ENCODE measurements at regions not wholly inside any gene's neighbourhood (a gene's known extent, or its start where the extent isn't known, plus 50 kb on each side); places are given as distances from the start of the nearest gene placed in this dataset.

DNA sequence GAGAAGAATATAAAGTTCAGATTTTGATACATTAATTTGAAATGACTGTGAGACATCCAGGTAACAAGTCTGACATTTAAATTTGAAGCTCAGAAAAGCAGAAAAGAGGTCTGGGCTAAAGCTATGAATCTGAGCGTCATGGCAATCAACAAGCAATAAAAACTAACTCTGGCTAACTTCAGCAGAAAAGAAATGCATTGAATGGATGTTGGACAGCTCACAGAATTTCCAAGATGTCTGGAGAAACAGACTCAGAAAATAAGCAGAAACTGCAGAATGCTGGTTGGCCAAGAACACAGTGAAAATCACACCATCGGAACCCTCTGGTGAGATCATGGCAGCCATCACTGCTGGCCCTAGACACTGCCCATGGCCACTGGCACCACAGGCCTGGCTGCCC is 366.6 kb downstream of the METTL4 start:
- no peak for DNase-seq (ENCODE audit: extremely low spot score)
- TF ChIP-seq SP1 (IDR thresholded peaks at IDR 0.05) (no peak), LEF1 (IDR thresholded peaks at IDR 0.05; ENCODE audit: borderline replicate concordance) (no peak), FOXA1 (IDR thresholded peaks at IDR 0.05) (no peak), ARNT (IDR thresholded peaks at IDR 0.05) (no peak), L3MBTL2 (conservative IDR thresholded peaks at IDR 0.05) (no peak), HDGF (IDR thresholded peaks at IDR 0.05; ENCODE audit: borderline replicate concordance) (no peak), FOXM1 (IDR thresholded peaks at IDR 0.05; ENCODE audit: borderline replicate concordance) (no peak), ZNF384 (IDR thresholded peaks at IDR 0.05) (no peak), BHLHE40 (IDR thresholded peaks at IDR 0.05; ENCODE audit: borderline replicate concordance) (no peak)
- POLR2A ChIA-PET: no interaction called here
- CTCF ChIA-PET: no interaction called here

DNA sequence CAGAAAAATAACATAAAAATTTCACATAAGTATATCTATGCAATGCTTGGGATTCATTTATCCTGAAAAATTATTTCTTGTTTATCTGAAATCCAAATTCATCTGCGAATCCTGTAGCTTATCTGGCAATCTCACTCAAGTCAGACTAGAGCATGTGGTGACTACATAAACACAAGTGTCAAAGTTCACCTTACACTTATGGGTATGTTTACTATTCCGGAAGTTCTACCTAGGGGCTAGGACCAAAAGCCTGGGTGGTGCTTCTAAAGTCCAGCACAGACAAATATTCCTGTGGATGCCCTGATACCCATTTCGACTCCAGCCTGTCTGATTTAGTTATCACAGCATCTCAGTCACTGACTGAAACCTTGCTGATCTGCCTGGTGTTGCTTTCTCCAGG is 364.0 kb downstream of the METTL4 start:
- no peak for TF ChIP-seq FOXK2 (IDR thresholded peaks at IDR 0.05)
- no peak for TF ChIP-seq SP1 (IDR thresholded peaks at IDR 0.05)
- TF ChIP-seq ARNT (IDR thresholded peaks at IDR 0.05): no peak
- no peak for TF ChIP-seq LEF1 (IDR thresholded peaks at IDR 0.05; ENCODE audit: borderline replicate concordance)
- no peak for TF ChIP-seq ZNF384 (IDR thresholded peaks at IDR 0.05)
- TF ChIP-seq TARDBP (IDR thresholded peaks at IDR 0.05): no peak
- CTCF ChIA-PET: no interaction called here
- DNase-seq (ENCODE audit: extremely low spot score): no peak
- POLR2A ChIA-PET: no interaction called here

DNA sequence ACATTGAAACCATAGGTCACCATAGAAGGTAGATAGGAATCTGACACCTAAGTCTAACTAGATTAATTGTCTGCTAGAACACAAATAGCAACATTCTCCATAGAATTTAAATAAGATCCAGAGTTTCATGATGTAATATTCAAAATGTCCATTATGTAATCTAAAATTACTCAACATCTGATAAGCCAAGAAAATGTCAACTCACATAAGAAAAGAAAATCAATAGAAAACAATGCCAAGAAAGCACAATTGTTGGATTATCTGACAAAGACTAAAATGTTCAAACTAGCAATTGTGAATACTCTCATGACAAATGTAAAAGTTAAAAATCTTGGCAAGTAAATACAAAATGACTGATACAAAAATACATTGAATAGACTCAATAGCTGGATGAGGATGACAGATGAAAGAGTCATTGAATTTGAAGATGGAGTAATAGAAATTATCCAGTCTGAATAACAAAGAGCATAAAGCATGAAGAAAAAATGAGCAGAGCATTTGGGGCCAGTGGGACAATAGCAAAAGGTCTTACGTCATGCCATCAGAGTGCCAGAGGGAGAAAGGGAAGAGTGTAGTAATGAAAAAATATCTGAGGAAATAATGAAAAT is 358.6 kb downstream of the METTL4 start:
- TF ChIP-seq, protein P1, sequence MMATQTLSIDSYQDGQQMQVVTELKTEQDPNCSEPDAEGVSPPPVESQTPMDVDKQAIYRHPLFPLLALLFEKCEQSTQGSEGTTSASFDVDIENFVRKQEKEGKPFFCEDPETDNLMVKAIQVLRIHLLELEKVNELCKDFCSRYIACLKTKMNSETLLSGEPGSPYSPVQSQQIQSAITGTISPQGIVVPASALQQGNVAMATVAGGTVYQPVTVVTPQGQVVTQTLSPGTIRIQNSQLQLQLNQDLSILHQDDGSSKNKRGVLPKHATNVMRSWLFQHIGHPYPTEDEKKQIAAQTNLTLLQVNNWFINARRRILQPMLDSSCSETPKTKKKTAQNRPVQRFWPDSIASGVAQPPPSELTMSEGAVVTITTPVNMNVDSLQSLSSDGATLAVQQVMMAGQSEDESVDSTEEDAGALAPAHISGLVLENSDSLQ (IDR thresholded peaks at IDR 0.05): no peak
- TF ChIP-seq FOXA1 (IDR thresholded peaks at IDR 0.05): no peak
- ChIA-PET POLR2A (no interaction called here), CTCF (no interaction called here)
- no peak for DNase-seq (ENCODE audit: extremely low spot score)

DNA sequence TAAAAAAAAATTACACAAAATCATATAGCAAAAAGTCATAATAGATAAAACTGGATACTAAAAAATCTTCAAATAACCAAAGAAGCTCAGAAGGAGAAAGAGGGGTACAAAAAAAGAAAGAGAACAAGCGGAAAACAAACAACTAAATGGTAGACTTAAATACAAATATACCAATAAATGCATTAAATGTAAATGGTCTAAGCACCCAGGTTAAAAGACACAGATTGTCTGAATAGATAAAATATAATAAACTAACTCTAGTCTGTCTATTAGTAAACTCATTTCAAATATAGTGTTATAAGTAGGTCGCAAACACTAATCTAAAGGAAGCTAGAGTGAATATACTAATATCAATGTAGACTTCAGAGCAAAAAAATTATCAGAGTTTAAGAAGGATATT is 357.4 kb downstream of the METTL4 start:
- ChIA-PET POLR2A (no interaction called here), CTCF (no interaction called here)
- TF ChIP-seq FOXK2 (IDR thresholded peaks at IDR 0.05): no peak
- TF ChIP-seq L3MBTL2 (conservative IDR thresholded peaks at IDR 0.05): no peak
- no peak for TF ChIP-seq ZNF384 (IDR thresholded peaks at IDR 0.05)
- TF ChIP-seq, protein P1 (IDR thresholded peaks at IDR 0.05): no peak
- no peak for TF ChIP-seq HDGF (IDR thresholded peaks at IDR 0.05; ENCODE audit: borderline replicate concordance)
- TF ChIP-seq NFRKB (IDR thresholded peaks at IDR 0.05): no peak
- TF ChIP-seq FOXM1 (IDR thresholded peaks at IDR 0.05; ENCODE audit: borderline replicate concordance): no peak
- no peak for TF ChIP-seq FOXA1 (IDR thresholded peaks at IDR 0.05)
- TF ChIP-seq ARNT (IDR thresholded peaks at IDR 0.05): no peak
- no peak for TF ChIP-seq TARDBP (IDR thresholded peaks at IDR 0.05)
- no peak for TF ChIP-seq SUZ12 (IDR thresholded peaks at IDR 0.05)
- no peak for DNase-seq (ENCODE audit: extremely low spot score)

DNA sequence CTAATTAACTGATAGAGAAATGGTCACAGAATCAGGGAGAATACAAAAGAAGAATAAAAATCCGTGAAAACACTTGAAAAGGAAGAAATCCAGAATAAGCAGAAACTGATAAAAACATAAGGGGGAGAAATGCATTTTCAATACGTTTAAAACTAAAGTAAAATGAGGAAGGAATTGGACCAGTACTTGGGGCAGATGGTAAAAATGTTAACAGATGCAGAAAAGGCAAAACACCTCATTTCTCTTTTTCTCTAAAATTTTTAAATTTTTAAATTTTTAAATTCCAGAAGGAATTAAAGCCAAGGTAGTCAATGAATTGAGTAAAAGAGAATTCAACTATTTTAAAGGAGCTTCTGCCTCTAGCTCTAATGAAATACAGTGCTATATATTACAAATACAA is 353.9 kb downstream of the METTL4 start:
- CTCF ChIA-PET: no interaction called here
- POLR2A ChIA-PET: no interaction called here
- no peak for DNase-seq (ENCODE audit: extremely low spot score)
- TF ChIP-seq L3MBTL2 (conservative IDR thresholded peaks at IDR 0.05) (no peak), FOXK2 (IDR thresholded peaks at IDR 0.05) (no peak), CTBP1 (IDR thresholded peaks at IDR 0.05; ENCODE audit: borderline replicate concordance) (no peak)

DNA sequence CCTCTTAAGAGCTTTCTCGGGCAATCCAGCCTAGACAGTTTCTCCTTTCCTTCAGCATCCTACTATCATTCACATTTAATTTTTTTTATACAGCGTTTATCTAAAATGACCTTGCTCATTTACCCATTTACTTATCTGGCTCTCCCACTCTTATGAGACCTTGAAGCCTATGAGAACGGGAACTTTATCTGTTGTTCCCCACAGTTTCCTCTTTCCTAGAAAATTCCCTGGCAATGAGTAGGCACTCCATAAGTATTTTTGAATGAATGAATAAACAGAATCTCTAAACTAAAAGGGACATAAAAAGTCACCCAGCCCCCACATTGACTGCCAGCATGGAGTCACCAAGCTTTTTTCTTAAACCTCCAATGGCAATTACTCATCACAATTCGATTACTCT is 353.2 kb downstream of the METTL4 start:
- no peak for DNase-seq (ENCODE audit: extremely low spot score)

DNA sequence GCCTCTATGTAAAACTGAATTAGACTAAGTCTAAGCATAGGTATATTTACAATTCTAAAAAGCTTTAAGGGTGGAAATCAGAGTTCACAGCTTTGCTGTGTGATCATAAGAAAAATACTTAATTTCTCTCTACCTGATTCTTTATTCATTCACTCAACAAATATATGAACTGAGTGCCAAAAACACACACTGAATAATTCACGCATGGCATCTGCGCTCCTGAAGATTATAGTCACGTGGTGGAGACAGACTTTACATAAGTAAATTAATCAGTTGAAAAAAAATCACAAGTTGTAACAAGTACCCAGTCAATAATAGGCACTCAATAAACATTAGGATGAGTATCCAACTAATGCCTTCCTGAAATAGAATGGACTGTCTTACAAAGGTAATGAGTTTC is 351.6 kb downstream of the METTL4 start:
- DNase-seq (ENCODE audit: extremely low spot score): no peak
- CTCF ChIA-PET: no interaction called here
- POLR2A ChIA-PET: no interaction called here
- TF ChIP-seq LEF1 (IDR thresholded peaks at IDR 0.05; ENCODE audit: borderline replicate concordance) (no peak), ARNT (IDR thresholded peaks at IDR 0.05) (no peak), ELF4 (IDR thresholded peaks at IDR 0.05) (no peak), FOXK2 (IDR thresholded peaks at IDR 0.05) (no peak), L3MBTL2 (conservative IDR thresholded peaks at IDR 0.05) (no peak), FOXM1 (IDR thresholded peaks at IDR 0.05; ENCODE audit: borderline replicate concordance) (no peak), SP1 (IDR thresholded peaks at IDR 0.05) (no peak), CTBP1 (IDR thresholded peaks at IDR 0.05; ENCODE audit: borderline replicate concordance) (no peak), HDGF (IDR thresholded peaks at IDR 0.05; ENCODE audit: borderline replicate concordance) (no peak), ZNF384 (IDR thresholded peaks at IDR 0.05) (no peak), TARDBP (IDR thresholded peaks at IDR 0.05) (no peak), NFRKB (IDR thresholded peaks at IDR 0.05) (no peak), BHLHE40 (IDR thresholded peaks at IDR 0.05; ENCODE audit: borderline replicate concordance) (no peak), FOXA1 (IDR thresholded peaks at IDR 0.05) (no peak), SUZ12 (IDR thresholded peaks at IDR 0.05) (no peak)
- TF ChIP-seq, protein P1 (IDR thresholded peaks at IDR 0.05): no peak

More for the DNA sequence above, 353.2 kb downstream of the METTL4 start:
- POLR2A ChIA-PET: no interaction called here
- CTCF ChIA-PET: no interaction called here
- TF ChIP-seq L3MBTL2 (conservative IDR thresholded peaks at IDR 0.05) (no peak), TARDBP (IDR thresholded peaks at IDR 0.05) (no peak), ZNF384 (IDR thresholded peaks at IDR 0.05) (no peak), ARNT (IDR thresholded peaks at IDR 0.05) (no peak), SP1 (IDR thresholded peaks at IDR 0.05) (no peak), LEF1 (IDR thresholded peaks at IDR 0.05; ENCODE audit: borderline replicate concordance) (no peak), HDGF (IDR thresholded peaks at IDR 0.05; ENCODE audit: borderline replicate concordance) (no peak), NFRKB (IDR thresholded peaks at IDR 0.05) (no peak), ELF4 (IDR thresholded peaks at IDR 0.05) (no peak), CTBP1 (IDR thresholded peaks at IDR 0.05; ENCODE audit: borderline replicate concordance) (no peak), FOXM1 (IDR thresholded peaks at IDR 0.05; ENCODE audit: borderline replicate concordance) (no peak), FOXK2 (IDR thresholded peaks at IDR 0.05) (no peak), SUZ12 (IDR thresholded peaks at IDR 0.05) (no peak), FOXA1 (IDR thresholded peaks at IDR 0.05) (no peak), BHLHE40 (IDR thresholded peaks at IDR 0.05; ENCODE audit: borderline replicate concordance) (no peak)
- TF ChIP-seq, protein P1 (IDR thresholded peaks at IDR 0.05): no peak

Measured in HEK293T (cell line).